Nucleus accumbens (tissue), 56 donors: ENCODE measurements at regions not wholly inside any gene's neighbourhood (a gene's known extent, or its start where the extent isn't known, plus 50 kb on each side); places are given as distances from the start of the nearest gene placed in this dataset.
A peak's percentile ranks its signal among the peaks of the same experiment; 100 is the strongest.

Source experiments
- DNase-seq, 56 donors: peaks; one replicate each; lab custom pipeline; 2025; lab: John Stamatoyannopoulos, UW

- no peak for DNase-seq
These were observed 51.5 kb upstream of the ARID1B start for GRCh38 chr6:156725712-156726111.

DNA sequence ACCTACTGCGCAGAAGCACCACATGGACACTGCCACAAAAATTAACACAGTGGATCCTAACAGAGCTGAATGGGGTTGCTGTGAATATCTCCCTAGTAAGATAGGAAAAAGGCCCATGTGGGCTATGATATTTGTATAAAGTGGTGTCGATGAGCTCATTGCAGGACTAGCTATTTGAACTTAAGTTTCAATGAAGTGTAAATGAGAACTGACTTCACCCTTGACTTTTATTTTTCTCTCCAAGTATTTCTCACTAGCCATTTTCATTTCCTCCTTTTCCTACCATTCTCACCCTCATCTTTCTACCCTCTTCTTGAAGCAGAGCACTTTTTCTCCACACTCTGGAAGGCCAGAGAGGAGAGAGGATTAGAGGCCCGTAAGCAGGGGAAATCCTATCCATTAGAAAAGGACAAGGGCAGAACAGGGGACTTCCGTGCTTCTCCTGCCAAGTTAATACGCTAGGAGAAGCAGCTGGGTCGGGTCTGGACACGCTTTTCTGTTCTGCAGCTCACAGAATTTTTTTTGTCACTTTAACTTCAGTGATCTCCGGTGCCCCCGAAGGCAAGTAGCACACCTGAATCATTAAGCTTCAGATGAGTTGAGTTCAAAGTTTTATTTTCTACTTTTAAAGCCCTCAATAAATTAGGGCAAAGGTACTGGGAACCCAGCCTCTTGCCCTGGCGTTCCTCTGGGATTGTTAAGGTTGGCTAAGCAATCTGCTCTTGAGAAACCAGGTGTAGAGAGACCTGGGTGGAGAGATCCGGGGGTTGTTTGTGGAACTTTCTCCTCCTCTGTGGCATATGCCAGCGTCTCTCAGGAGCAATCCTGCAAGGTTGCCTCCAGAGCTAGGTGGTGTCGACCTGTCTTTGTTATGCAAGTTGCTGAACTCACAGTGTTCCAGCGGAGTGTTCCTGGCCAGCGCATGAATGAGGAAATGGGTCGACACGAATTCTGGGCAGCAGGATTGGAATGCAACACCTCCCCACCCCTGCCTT lies 56.2 kb upstream of the ARID1B start:
- DNase-seq: no peak

- DNase-seq: peak in 51 of 56 donors; percentile 4 to 81 (median 51)
These were observed 57.2 kb upstream of the ARID1B start for GRCh38 chr6:156719720-156720563.

DNA sequence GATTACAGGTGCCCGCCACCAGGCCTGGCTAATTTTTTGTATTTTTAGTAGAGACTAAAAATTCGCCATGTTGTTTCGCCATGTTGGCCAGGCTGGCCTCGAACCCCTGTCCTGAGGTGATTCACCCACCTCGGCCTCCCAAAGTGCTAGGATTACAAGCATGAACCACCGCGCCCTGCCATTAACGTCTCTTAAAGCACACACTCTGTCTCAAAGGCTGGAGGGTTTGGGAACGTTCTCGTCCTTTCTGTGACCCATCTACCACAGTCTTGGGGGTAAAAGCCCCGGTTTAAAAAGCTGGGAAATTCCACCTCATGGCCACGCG lies 57.8 kb upstream of the ARID1B start:
- no peak for DNase-seq

DNA sequence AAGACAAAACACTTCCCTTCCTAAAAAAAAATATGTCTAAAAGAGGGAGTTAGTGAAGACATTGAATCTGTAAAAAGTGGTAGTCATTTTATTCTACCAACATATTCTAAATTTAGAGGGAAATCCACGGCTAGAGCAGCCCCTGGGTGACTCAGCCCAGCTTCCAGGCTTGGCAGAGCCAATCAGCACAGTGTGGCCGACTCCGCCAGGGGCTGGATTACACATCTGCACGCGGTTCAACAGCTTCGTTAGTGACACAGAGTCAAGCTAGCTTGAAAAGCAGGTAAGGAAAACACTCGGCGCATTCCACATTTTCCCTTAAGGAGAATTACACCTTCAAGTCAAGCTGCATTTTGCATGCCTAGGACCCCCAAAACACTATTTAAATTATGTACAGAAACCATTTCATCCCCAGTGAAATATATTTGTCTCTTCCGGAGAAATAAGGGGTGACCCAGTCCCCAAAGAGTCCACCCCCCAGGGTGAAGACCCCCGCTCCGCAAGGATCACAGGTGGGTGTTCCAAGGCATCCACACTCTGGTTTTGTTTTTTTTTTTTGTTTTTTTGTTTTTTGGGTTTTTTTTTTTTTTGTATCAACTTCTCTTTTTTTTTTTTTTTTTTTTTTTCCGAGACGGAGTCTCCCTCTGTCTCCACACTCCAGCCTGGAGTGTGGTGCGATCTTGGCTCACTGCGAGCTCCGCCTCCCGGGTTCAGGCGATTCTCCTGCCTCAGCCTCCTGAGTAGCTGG lies 58.4 kb upstream of the ARID1B start:
- DNase-seq: peak in 25 of 56 donors; percentile 2 to 61 (median 12)

GRCh38 chr6:156717542-156717941 lies 59.6 kb upstream of the ARID1B start:
- no peak for DNase-seq

DNA sequence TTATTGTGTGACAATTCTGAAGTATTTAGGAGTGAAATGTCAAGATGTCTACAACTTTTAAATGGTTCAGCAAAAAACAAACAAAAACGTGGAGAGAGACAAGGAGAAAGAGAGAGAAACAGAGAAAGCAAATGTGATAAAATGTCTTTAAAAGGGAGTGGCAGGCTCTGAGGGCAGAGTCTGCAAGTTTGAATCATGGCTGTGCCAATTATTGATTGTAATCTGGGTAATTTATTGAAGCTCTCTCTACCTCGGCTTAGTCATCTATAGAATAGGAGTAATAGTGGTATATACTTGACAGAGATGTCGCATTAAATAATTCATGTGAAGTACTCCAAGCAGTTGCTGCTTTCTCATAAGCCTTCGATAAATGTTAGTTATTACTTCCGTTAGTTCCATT lies 61.3 kb upstream of the ARID1B start:
- DNase-seq: no peak

DNA sequence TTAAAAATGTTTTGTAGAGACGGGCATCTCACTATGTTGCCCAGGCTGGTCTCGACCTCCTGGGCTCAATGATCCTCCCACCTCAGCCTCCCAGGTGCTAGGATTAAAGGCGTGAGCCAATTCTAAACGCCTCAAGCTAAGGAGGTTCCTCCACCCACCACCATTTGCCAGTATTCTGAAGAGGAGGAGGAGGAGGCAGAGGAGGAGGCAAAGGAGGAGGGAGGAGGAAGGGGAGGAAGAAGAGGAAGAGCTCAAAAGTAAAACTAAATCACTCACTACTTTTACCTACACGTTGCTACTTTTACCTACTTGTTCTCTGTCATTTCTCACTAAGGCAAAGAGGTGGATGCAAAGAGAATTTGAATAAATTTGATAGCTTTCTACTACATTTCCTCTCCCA lies 63.6 kb upstream of the ARID1B start:
- no peak for DNase-seq

- DNase-seq: no peak
These were observed 66.7 kb upstream of the ARID1B start for GRCh38 chr6:156710479-156710878.

DNA sequence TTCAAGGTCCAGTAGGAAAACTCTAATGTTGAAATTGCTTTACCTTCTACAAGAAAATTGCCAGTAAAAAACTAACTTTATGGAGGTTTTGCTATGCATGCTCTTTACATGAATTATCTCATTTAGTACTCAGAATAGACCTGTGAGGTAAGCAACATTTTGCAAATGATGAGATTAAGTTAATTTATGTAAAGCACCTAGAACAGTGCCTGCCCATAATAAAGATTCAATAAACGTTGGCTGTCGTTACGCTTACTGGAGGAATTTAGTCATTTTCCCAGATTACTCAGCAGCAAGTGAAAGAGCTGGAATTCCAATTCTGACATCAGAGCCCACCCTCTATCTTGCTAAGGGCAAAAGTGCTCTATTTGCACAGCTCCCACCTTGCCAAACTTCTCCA lies 69.4 kb upstream of the ARID1B start:
- no peak for DNase-seq

GRCh38 chr6:156703719-156704118 lies 73.5 kb upstream of the ARID1B start:
- no peak for DNase-seq

- DNase-seq: no peak
These were observed 75.2 kb upstream of the ARID1B start for GRCh38 chr6:156701966-156702365.

DNA sequence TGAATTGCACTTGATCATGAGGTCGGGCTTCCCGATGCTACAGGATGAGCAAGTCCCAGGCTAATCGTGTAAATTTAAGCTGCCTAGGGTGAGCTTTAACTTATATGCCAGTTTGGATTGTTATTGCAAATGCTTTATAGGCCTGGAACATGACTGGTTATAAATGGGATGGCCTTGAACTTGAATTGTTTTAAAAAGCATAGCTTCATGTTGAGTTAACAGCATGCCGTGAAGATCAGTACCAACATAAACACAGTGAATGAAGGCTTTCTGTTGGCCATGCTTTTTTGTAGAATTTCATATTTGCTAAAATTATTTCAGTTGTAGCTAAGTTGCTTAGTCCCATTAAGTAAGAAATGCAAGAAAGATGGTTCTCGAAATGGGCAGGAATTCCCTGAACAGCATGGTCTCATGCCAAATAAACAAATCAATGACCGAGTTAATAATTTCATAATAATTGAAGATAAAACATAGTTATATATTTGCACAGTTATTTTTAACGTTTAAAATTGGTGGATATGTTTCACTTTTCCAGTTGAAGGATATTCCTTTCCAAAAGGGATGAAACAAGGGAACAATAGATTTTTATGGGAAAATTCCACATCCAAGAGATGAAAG lies 76.6 kb upstream of the ARID1B start:
- no peak for DNase-seq

DNA sequence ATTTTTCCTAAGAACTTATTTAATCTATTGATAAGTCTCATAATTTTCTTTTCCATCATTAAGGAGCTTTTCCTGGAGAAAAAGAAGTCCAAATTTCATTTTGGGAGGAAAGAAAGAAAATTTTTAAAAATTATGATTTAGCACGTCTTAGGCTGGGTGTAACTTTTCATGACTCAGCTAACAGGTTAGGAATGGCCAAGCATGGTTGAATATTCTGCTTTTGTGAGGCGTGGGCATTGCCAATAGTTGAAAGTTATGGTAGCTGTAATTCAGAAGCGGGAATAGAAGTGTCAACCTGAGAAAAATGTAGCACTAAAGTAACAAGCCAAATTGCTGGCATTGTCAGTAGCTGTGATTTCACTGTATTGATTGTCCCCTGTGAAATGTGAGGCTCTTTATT lies 77.2 kb upstream of the ARID1B start:
- no peak for DNase-seq

DNA sequence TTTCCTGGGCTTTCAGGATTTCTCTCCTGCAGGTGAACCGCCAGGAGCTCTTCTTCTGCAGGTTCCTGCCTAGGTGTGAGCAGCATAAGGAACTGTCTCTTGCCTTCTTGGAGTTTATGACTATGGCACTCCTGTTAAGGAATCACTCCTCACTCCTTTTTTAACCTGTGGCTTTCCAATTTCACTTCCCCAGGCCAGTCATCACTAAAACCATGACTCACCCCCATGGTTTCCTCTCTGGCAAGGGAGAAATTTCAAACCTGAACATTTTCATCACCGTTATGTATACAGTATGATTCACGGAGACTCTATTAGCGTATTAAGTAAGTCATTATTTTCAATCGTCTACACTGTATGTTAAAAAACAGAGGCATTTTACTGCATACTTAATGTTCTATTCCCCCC lies 78.2 kb upstream of the ARID1B start:
- DNase-seq: no peak

- DNase-seq: no peak
These were observed 78.8 kb upstream of the ARID1B start for GRCh38 chr6:156698239-156699016.

DNA sequence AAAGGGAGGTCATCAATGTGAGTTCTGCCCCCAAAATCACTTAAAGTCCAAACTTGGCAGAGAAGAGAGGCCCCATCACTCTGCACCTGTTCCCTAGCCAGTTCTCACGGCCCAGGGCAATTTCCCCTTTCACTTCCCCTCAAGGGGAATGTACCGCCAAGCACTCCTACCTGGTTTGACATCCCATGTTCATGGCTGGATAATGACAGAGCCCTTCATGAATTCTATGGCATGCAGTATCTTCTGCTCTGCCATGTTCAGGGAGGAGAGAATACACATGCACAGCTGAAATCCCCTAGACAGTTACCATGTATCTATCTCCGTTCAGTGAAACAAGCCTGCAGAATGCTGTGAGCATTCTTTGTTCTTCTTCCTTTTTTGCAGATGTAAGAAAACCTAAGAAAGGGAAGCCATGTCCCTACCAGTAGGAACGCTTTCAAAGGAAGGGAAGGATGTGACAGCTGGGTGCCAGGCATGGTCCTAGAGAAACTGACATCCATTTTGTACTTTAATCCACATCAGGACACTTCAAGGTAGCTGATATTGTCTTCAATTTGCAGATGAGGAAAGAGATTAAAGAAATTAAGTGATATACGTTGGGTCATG lies 79.8 kb upstream of the ARID1B start:
- no peak for DNase-seq

GRCh38 chr6:156695742-156696141 lies 81.4 kb upstream of the ARID1B start:
- DNase-seq: no peak

- no peak for DNase-seq
These were observed 82.5 kb upstream of the ARID1B start for GRCh38 chr6:156694679-156695078.
